NCI-H2029 (cell line): ENCODE measurements at regions not wholly inside any gene's neighbourhood (a gene's known extent, or its start where the extent isn't known, plus 50 kb on each side); places are given as distances from the start of the nearest gene placed in this dataset.
"Not testable (repeated sequence)": the region's sequence is repeated elsewhere in the genome, so short reads cannot be mapped to it uniquely, and the experiment has no call there.

Experiments
- DNase-seq: peaks from one replicate; lab custom pipeline; 2025; lab: John Stamatoyannopoulos, UW

GRCh38 chr3:110393941-110394340, 677.7 kb upstream of the NECTIN3 start:
- no peak for DNase-seq

- DNase-seq, result no peak
These were observed 674.5 kb upstream of the NECTIN3 start for GRCh38 chr3:110397115-110397514.

GRCh38 chr3:110400315-110400714, 671.3 kb upstream of the NECTIN3 start:
- no peak for DNase-seq

- DNase-seq, result no peak
These were observed 665.6 kb upstream of the NECTIN3 start for GRCh38 chr3:110405830-110406585.

- no peak for DNase-seq
These were observed 658.4 kb upstream of the NECTIN3 start for GRCh38 chr3:110413266-110413665.

GRCh38 chr3:110413807-110414748, 657.5 kb upstream of the NECTIN3 start:
- DNase-seq, result no peak

GRCh38 chr3:110414855-110415254, 656.8 kb upstream of the NECTIN3 start:
- DNase-seq, result no peak

- DNase-seq, result no peak
These were observed 652.5 kb upstream of the NECTIN3 start for GRCh38 chr3:110419096-110419495.

- no peak for DNase-seq
These were observed 652.0 kb upstream of the NECTIN3 start for GRCh38 chr3:110419601-110420000.

GRCh38 chr3:110420158-110420641, 651.4 kb upstream of the NECTIN3 start:
- DNase-seq, result no peak

GRCh38 chr3:110423276-110423675, 648.3 kb upstream of the NECTIN3 start:
- no peak for DNase-seq

GRCh38 chr3:110430146-110430545, 641.5 kb upstream of the NECTIN3 start:
- no peak for DNase-seq

- no peak for DNase-seq
These were observed 635.4 kb upstream of the NECTIN3 start for GRCh38 chr3:110436209-110436608.

GRCh38 chr3:110440066-110440653, 631.5 kb upstream of the NECTIN3 start:
- DNase-seq, result not testable (repeated sequence)

- DNase-seq, result no peak
These were observed 617.5 kb upstream of the NECTIN3 start for GRCh38 chr3:110454066-110454465.

- no peak for DNase-seq
These were observed 615.6 kb upstream of the NECTIN3 start for GRCh38 chr3:110456001-110456400.

- DNase-seq, result no peak
These were observed 615.0 kb upstream of the NECTIN3 start for GRCh38 chr3:110456438-110457138.

- no peak for DNase-seq
These were observed 614.1 kb upstream of the NECTIN3 start for GRCh38 chr3:110457508-110457907.

- DNase-seq, result no peak
These were observed 612.6 kb upstream of the NECTIN3 start for GRCh38 chr3:110459021-110459420.

GRCh38 chr3:110470310-110470709, 601.3 kb upstream of the NECTIN3 start:
- no peak for DNase-seq

GRCh38 chr3:110473405-110473804, 598.2 kb upstream of the NECTIN3 start:
- no peak for DNase-seq

GRCh38 chr3:110474397-110474796, 597.2 kb upstream of the NECTIN3 start:
- DNase-seq, result no peak
